Stomach smooth muscle (tissue), 2 donors: ENCODE measurements at regions not wholly inside any gene's neighbourhood (a gene's known extent, or its start where the extent isn't known, plus 50 kb on each side); places are given as distances from the start of the nearest gene placed in this dataset.

Experiments used
- H3K27ac ChIP-seq: one replicate; pipeline ENCODE4 v1.7.0; 2013; ENCODE audit warnings: mild to moderate bottlenecking, low read length, inconsistent platforms
- H3K27me3 ChIP-seq, 2 donors: one replicate each; pipeline ENCODE4 v1.7.0; 2013; ENCODE audit warnings: low read length in 2 of 2; ENCODE audit not compliant: insufficient read depth in 2 of 2, control insufficient read depth in 1 of 2
- H3K36me3 ChIP-seq, 2 donors: one replicate each; pipeline ENCODE4 v1.7.0; 2013; ENCODE audit warnings: low read length in 2 of 2; ENCODE audit not compliant: control insufficient read depth in 2 of 2, insufficient read depth in 2 of 2
- H3K4me1 ChIP-seq: one replicate; pipeline ENCODE4 v1.7.0; 2013; ENCODE audit warnings: low read length; ENCODE audit not compliant: control insufficient read depth, insufficient read depth
- H3K4me3 ChIP-seq, 2 donors: one replicate each; pipeline ENCODE4 v1.7.0; 2013; ENCODE audit warnings: low read length in 2 of 2
- H3K9ac ChIP-seq, 2 donors: one replicate each; pipeline ENCODE4 v1.7.0; 2013; ENCODE audit warnings: low read length in 2 of 2, mild to moderate bottlenecking in 1 of 2
- H3K9me3 ChIP-seq, 2 donors: one replicate each; pipeline ENCODE4 v1.7.0; 2013; ENCODE audit warnings: low read length in 2 of 2; ENCODE audit not compliant: control insufficient read depth in 2 of 2
- donor health status: healthy.
- donor health status: Pancreatic carcinoma.

- H3K4me1 ChIP-seq = no peaks in the 10 kb centered on the region
- no peak overlapping the region for H3K9ac ChIP-seq
- no peak overlapping the region for H3K4me3 ChIP-seq
- no peak overlapping the region for H3K27ac ChIP-seq
- no peaks in the 10 kb centered on the region for H3K36me3 ChIP-seq
- no peaks in the 10 kb centered on the region for H3K9me3 ChIP-seq
- H3K27me3 ChIP-seq = no peaks in the 10 kb centered on the region
Observed at GRCh38 chr14:58866391-58866790, 228.6 kb downstream of the DACT1 start.

- H3K27me3 ChIP-seq = no peaks in the 10 kb centered on the region
- H3K9me3 ChIP-seq = no peaks in the 10 kb centered on the region
- no peak overlapping the region for H3K9ac ChIP-seq
- H3K4me3 ChIP-seq = no peak overlapping the region
- no peaks in the 10 kb centered on the region for H3K4me1 ChIP-seq
- no peak overlapping the region for H3K27ac ChIP-seq
- H3K36me3 ChIP-seq = no peaks in the 10 kb centered on the region
Observed at GRCh38 chr14:58870961-58871360, 233.2 kb downstream of the DACT1 start.

DNA sequence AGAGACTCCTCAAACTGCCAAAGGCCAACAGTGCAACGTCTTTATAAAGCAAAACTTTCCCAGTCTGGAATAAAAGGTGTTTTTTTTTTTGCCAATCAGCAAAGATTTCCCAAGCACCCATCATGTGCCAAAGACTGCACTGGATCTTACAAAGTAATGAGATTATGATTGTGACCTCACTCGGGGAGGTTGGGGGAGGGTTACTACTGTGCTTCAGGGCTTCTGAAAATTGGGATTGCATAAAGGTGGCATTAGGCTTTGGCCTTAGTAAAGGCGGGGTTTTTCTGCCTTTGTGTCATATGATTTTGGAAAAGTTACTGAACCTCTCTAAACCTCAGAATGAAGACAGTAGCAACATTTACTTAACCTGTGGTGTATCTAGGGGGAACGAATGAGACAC lies 233.8 kb downstream of the DACT1 start:
- H3K9ac ChIP-seq = no peak overlapping the region

GRCh38 chr14:58872061-58872460 lies 234.3 kb downstream of the DACT1 start:
- Histone ChIP-seq H3K4me3 (no peak overlapping the region), H3K27ac (no peak overlapping the region), H3K9ac (no peak overlapping the region), H3K36me3 (no peaks in the 10 kb centered on the region), H3K4me1 (no peaks in the 10 kb centered on the region), H3K27me3 (no peaks in the 10 kb centered on the region), H3K9me3 (no peaks in the 10 kb centered on the region)

More for the DNA sequence above, 233.8 kb downstream of the DACT1 start:
- H3K4me1 ChIP-seq = no peaks in the 10 kb centered on the region
- no peaks in the 10 kb centered on the region for H3K27me3 ChIP-seq
- no peak overlapping the region for H3K27ac ChIP-seq
- H3K9me3 ChIP-seq = no peaks in the 10 kb centered on the region
- H3K4me3 ChIP-seq = no peak overlapping the region
- H3K36me3 ChIP-seq = no peaks in the 10 kb centered on the region

- Histone ChIP-seq H3K27ac (no peak overlapping the region), H3K4me1 (no peaks in the 10 kb centered on the region), H3K4me3 (no peak overlapping the region), H3K9me3 (no peaks in the 10 kb centered on the region), H3K36me3 (no peaks in the 10 kb centered on the region), H3K27me3 (no peaks in the 10 kb centered on the region), H3K9ac (no peak overlapping the region)
Observed at GRCh38 chr14:58873228-58873953, 235.6 kb downstream of the DACT1 start.

GRCh38 chr14:58875613-58876012 lies 237.9 kb downstream of the DACT1 start:
- Histone ChIP-seq H3K4me1 (no peaks in the 10 kb centered on the region), H3K36me3 (no peaks in the 10 kb centered on the region), H3K9me3 (no peaks in the 10 kb centered on the region), H3K27ac (no peak overlapping the region), H3K4me3 (no peak overlapping the region), H3K9ac (no peak overlapping the region), H3K27me3 (no peaks in the 10 kb centered on the region)

- no peak overlapping the region for H3K9ac ChIP-seq
- no peaks in the 10 kb centered on the region for H3K4me1 ChIP-seq
- H3K27me3 ChIP-seq = no peaks in the 10 kb centered on the region
- no peak overlapping the region for H3K4me3 ChIP-seq
- H3K36me3 ChIP-seq = no peaks in the 10 kb centered on the region
- H3K27ac ChIP-seq = no peak overlapping the region
- H3K9me3 ChIP-seq = no peaks in the 10 kb centered on the region
Observed at GRCh38 chr14:58876608-58877007, 238.8 kb downstream of the DACT1 start.

GRCh38 chr14:58878439-58879139 lies 240.8 kb downstream of the DACT1 start:
- Histone ChIP-seq H3K4me1 (no peaks in the 10 kb centered on the region), H3K9ac (no peak overlapping the region)

DNA sequence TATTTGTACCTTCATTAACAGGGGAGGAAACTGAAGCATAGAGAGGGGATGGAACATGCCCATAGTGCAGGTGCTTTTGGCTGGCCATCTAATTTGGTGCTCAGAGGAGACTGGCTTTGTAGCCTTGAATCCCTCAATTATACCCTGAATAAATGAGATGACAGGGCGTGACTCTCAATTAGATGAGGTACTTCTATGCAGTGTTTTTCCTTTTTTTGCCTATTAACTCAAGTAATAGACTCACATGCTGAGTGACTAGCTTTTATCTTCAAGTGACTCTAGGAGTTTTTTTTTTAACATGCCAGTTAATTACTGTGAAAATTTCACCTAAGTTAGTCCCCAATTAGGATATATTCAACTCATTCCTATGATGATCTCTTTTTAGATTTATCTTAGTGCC lies 243.7 kb downstream of the DACT1 start:
- Histone ChIP-seq H3K27ac (no peak overlapping the region), H3K36me3 (no peaks in the 10 kb centered on the region), H3K9me3 (no peaks in the 10 kb centered on the region), H3K27me3 (no peaks in the 10 kb centered on the region), H3K9ac (no peak overlapping the region), H3K4me1 (no peaks in the 10 kb centered on the region), H3K4me3 (no peak overlapping the region)

More at GRCh38 chr14:58878439-58879139, 240.8 kb downstream of the DACT1 start:
- Histone ChIP-seq H3K27me3 (no peaks in the 10 kb centered on the region), H3K9me3 (no peaks in the 10 kb centered on the region), H3K4me3 (no peak overlapping the region), H3K27ac (no peak overlapping the region), H3K36me3 (no peaks in the 10 kb centered on the region)

GRCh38 chr14:58882577-58883018 lies 244.8 kb downstream of the DACT1 start:
- Histone ChIP-seq H3K4me3 (no peak overlapping the region), H3K9me3 (no peaks in the 10 kb centered on the region), H3K4me1 (no peaks in the 10 kb centered on the region), H3K9ac (no peak overlapping the region), H3K27me3 (no peaks in the 10 kb centered on the region), H3K27ac (no peak overlapping the region), H3K36me3 (no peaks in the 10 kb centered on the region)

- Histone ChIP-seq H3K4me1 (no peaks in the 10 kb centered on the region), H3K27me3 (no peaks in the 10 kb centered on the region), H3K27ac (no peak overlapping the region), H3K9ac (no peak overlapping the region), H3K9me3 (no peaks in the 10 kb centered on the region), H3K36me3 (no peaks in the 10 kb centered on the region), H3K4me3 (no peak overlapping the region)
Observed at GRCh38 chr14:58884442-58884841, 246.7 kb downstream of the DACT1 start.
